ENCODE measurements at regions not wholly inside any gene's neighbourhood (a gene's known extent, or its start where the extent isn't known, plus 50 kb on each side); places are given as distances from the start of the nearest gene placed in this dataset.

- DNase-seq, result no peak
Observed at GRCh38 chr4:55756208-55756607, 63.4 kb upstream of the EXOC1L start.

DNA sequence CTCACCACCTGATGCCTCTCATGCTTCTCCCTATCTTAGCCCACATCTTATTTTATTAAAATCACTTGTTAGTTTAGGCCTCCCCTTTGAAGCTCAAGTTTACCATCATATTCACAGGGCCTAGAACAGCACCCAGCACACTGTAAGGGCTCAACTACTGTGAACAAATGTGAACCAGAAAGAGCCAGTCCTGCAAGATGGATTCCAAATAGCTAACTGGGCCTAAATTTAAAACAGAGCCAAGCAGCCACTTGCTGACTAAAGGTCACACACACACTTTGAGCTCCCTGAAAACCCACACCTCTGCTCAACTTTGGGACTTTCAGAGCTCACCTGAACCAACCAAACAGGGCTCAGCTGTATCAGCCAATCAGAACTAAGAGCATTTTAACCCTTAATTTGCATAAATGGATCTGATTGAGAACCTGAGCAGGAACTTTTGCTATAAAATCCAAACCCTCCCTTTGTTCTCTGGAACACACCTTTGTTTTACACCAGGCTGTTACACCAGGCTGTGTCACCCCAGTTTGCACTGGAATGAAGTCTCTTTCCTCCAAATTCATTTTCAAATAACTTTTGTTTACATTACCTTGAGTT lies 62.1 kb upstream of the EXOC1L start:
- DNase-seq, result no peak

- no peak for DNase-seq
Observed at GRCh38 chr4:55758066-55758465, 61.5 kb upstream of the EXOC1L start.

DNA sequence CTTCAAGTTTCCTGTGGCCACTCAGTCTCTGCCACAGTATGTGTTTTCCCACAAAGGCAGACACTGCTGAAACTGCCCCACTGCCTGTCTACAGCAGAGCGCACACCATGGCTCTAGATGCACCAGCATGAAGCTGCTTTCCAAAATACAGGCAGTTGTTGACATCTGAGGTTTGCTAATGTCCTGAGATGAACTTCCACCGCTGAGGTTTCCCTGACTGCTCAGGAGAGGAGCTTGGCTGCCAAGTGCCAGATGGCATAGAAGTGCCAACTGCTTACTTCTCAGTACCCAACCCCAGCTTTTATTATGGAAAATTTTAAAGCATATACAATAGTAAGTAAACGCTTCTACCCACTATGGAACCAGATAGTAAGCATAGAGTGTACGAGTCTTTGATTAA lies 61.0 kb upstream of the EXOC1L start:
- DNase-seq, result no peak

DNA sequence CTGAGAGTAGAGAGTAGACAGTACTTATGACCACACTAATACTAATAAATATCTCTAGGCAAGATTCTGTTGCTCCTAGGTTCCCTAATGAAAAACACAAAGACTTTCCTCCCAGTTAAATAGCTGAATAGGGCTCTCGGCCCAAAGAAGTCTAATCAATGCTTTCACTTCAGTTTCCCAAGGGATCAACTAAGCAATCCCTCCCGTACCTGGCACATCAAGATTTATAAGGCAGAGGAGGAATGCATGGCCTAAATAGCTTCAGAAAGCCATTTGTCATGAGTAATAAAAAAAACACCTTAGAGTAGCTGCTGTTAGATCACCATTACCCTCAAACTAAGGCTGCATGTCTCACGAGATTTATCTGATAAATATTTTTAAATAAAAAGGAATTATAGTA lies 56.8 kb upstream of the EXOC1L start:
- DNase-seq, result no peak

GRCh38 chr4:55763996-55764395 lies 55.6 kb upstream of the EXOC1L start:
- DNase-seq, result no peak

- no peak for DNase-seq
Observed at GRCh38 chr4:55765070-55765469, 54.5 kb upstream of the EXOC1L start.

DNA sequence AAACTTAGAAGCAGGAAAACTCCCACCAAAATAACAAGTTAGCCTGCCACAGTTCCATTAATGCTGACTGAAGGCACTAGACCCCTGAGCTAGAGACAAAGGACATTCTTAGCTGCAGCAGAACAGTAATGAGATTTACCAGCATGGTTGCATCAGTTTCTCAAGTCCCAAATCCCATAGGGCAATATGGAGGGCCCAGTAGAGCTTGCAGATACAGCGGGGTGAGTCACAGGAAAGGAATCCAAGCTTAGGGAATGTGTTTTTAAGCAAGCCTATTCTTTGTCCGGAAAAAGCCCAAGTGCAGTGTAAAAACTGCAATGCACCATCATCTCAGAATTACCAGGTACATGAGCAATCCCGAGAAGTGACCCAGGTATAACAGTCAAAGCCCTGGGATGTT lies 51.3 kb upstream of the EXOC1L start:
- DNase-seq, result no peak

Measured in suppressor macrophage treated with lipopolysaccharide for 1 hour (primary cell).